ENCODE measurements at regions not wholly inside any gene's neighbourhood (a gene's known extent, or its start where the extent isn't known, plus 50 kb on each side); places are given as distances from the start of the nearest gene placed in this dataset.
"Not testable (repeated sequence)": the region's sequence is repeated elsewhere in the genome, so short reads cannot be mapped to it uniquely, and the experiment has no call there.

- Histone ChIP-seq H3K27me3 (ENCODE audit: control insufficient read depth in 3 of 3, insufficient read depth in 3 of 3, low read length in 2 of 3) (no peaks in the 10 kb centered on the region), H3K36me3 (ENCODE audit: control insufficient read depth in 4 of 4, insufficient read depth in 4 of 4, low read length in 4 of 4) (no peaks in the 10 kb centered on the region), H3K9ac (ENCODE audit: insufficient read depth in 1 of 2, low read length in 2 of 2) (no peak overlapping the region), H3K9me3 (ENCODE audit: control insufficient read depth in 4 of 4, insufficient read depth in 3 of 4, low read length in 3 of 4) (peaks cover 0 to 3% (median 0%) of the 10 kb centered on the region in 4 donors), H3K27ac (ENCODE audit: low read depth in 1 of 2, low read length in 1 of 2) (no peak overlapping the region), H3K4me3 (no peak overlapping the region), H3K4me1 (ENCODE audit: control insufficient read depth in 5 of 5, insufficient read depth in 5 of 5, low read length in 5 of 5) (no peaks in the 10 kb centered on the region)
- ATAC-seq (ENCODE audit: insufficient read depth, low FRiP score) (no peak), DNase-seq (no peak)
- no peak for TF ChIP-seq CTCF (IDR thresholded peaks at IDR 0.05; ENCODE audit: control extremely low read depth, extremely low read depth)
- WGBS, 2 donors, result 86 to 93% methylated on average over 8 of the region's 8 CpGs
These were observed 264.0 kb downstream of the INHBA start for GRCh38 chr7:41438705-41439514.

GRCh38 chr7:41437257-41438196 lies 265.4 kb downstream of the INHBA start:
- H3K27ac ChIP-seq (ENCODE audit: low read depth in 1 of 2, low read length in 1 of 2), result no peak overlapping the region
- no peaks in the 10 kb centered on the region for H3K36me3 ChIP-seq (ENCODE audit: control insufficient read depth in 4 of 4, insufficient read depth in 4 of 4, low read length in 4 of 4)
- no peaks in the 10 kb centered on the region for H3K4me1 ChIP-seq (ENCODE audit: control insufficient read depth in 5 of 5, insufficient read depth in 5 of 5, low read length in 5 of 5)
- DNase-seq, result no peak
- no peak overlapping the region for H3K4me3 ChIP-seq
- WGBS, 2 donors, result 72 to 83% methylated on average over 10 of the region's 10 CpGs
- H3K27me3 ChIP-seq (ENCODE audit: control insufficient read depth in 3 of 3, insufficient read depth in 3 of 3, low read length in 2 of 3), result no peaks in the 10 kb centered on the region
- TF ChIP-seq CTCF (IDR thresholded peaks at IDR 0.05; ENCODE audit: control extremely low read depth, extremely low read depth), result no peak
- ATAC-seq (ENCODE audit: insufficient read depth, low FRiP score), result no peak
- peaks cover 0 to 3% (median 0%) of the 10 kb centered on the region in 4 donors for H3K9me3 ChIP-seq (ENCODE audit: control insufficient read depth in 4 of 4, insufficient read depth in 3 of 4, low read length in 3 of 4)
- H3K9ac ChIP-seq (ENCODE audit: insufficient read depth in 1 of 2, low read length in 2 of 2), result no peak overlapping the region

GRCh38 chr7:41436139-41436538 lies 266.8 kb downstream of the INHBA start:
- Histone ChIP-seq H3K9ac (ENCODE audit: insufficient read depth in 1 of 2, low read length in 2 of 2) (no peak overlapping the region), H3K27me3 (ENCODE audit: control insufficient read depth in 3 of 3, insufficient read depth in 3 of 3, low read length in 2 of 3) (no peaks in the 10 kb centered on the region), H3K27ac (ENCODE audit: low read depth in 1 of 2, low read length in 1 of 2) (no peak overlapping the region), H3K4me3 (no peak overlapping the region), H3K4me1 (ENCODE audit: control insufficient read depth in 5 of 5, insufficient read depth in 5 of 5, low read length in 5 of 5) (no peaks in the 10 kb centered on the region), H3K36me3 (ENCODE audit: control insufficient read depth in 4 of 4, insufficient read depth in 4 of 4, low read length in 4 of 4) (no peaks in the 10 kb centered on the region), H3K9me3 (ENCODE audit: control insufficient read depth in 4 of 4, insufficient read depth in 3 of 4, low read length in 3 of 4) (peaks cover 0 to 3% (median 0%) of the 10 kb centered on the region in 4 donors)
- 96 to 99% methylated on average over 3 of the region's 3 CpGs for WGBS, 2 donors
- no peak for DNase-seq
- TF ChIP-seq CTCF (IDR thresholded peaks at IDR 0.05; ENCODE audit: control extremely low read depth, extremely low read depth), result no peak
- ATAC-seq (ENCODE audit: insufficient read depth, low FRiP score), result no peak

GRCh38 chr7:41435020-41435419 lies 267.9 kb downstream of the INHBA start:
- H3K4me1 ChIP-seq (ENCODE audit: control insufficient read depth in 5 of 5, insufficient read depth in 5 of 5, low read length in 5 of 5); H3K9ac ChIP-seq (ENCODE audit: insufficient read depth in 1 of 2, low read length in 2 of 2); H3K9me3 ChIP-seq (ENCODE audit: control insufficient read depth in 4 of 4, insufficient read depth in 3 of 4, low read length in 3 of 4); H3K36me3 ChIP-seq (ENCODE audit: control insufficient read depth in 4 of 4, insufficient read depth in 4 of 4, low read length in 4 of 4); H3K27me3 ChIP-seq (ENCODE audit: control insufficient read depth in 3 of 3, insufficient read depth in 3 of 3, low read length in 2 of 3); H3K27ac ChIP-seq (ENCODE audit: low read depth in 1 of 2, low read length in 1 of 2); H3K4me3 ChIP-seq; DNase-seq; ATAC-seq (ENCODE audit: insufficient read depth, low FRiP score): not testable (repeated sequence)
- WGBS, 2 donors, result 82% methylated on average over 9 of the region's 9 CpGs
